Stimulated activated CD4-positive, alpha-beta T cell treated with anti-CD3 and anti-CD28 coated beads, Interleukin-1b, Interleukin-23, amount 100 ng/mL, for 48 hours (primary cell): ENCODE measurements at regions not wholly inside any gene's neighbourhood (a gene's known extent, or its start where the extent isn't known, plus 50 kb on each side); places are given as distances from the start of the nearest gene placed in this dataset.

Experiments
- DNase-seq: peaks from one replicate; pipeline ENCODE4 v3.0.0-alpha.2; 2020

DNA sequence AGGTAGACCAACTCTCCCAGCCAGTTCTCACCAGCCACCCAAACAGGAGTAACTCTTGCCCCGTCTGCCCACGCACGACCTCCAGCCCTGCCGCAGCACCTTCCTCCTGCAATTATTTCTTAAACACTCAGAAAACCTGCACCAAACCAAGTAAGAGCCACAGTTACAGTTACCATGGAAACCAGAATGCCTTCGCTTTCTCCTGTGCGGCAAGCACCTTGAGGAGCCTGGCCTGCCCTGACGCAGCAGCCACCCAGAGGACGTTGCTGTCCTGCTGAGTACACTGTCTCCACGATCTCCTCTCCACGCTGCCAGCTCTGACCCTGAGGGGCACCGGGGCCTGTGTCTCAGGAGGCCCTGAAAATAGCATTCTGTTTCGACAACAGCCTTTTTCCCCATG, 94.3 kb upstream of the SMIM21 start:
- no peak for DNase-seq

DNA sequence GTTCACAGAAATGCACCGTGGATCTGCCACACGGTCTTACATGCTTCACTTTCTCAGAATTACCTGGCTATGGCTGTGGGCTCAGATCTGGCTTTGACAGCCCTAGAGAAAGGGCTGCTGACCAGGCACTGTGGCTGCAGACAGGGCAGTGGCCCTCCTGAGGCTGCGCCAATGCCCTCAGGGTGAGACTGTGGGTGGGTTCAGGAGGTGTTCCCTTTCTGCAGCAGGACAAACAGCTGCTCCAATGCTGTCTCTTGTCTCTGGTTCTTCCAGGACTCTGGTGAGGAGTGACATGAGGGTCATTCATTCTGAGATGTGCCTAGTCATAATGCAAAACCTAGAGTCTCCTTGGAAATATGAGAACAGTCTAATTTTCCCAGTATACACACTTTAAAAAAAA, 90.5 kb upstream of the SMIM21 start:
- no peak for DNase-seq

DNA sequence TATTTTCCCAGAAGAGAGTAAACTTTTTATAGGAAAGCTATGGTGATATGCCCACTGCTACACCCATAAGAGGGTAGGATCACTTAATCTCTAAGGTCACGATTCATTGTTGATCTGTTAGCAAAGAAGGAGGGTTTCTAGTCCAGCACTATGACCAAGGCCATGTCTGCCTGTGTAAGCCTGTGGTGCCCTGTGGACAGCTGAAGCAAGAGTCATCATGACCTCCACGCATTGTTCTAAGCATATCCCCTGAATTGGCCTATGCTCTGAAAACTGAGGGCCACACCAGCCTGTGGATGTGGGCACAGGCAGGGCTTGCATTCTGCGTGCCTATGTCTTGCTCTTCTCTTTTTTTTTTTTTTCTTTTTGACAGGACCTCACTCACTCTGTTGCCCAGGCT, 89.8 kb upstream of the SMIM21 start:
- DNase-seq, result no peak

- DNase-seq, result no peak
Observed at GRCh38 chr18:75507636-75508035, 80.1 kb upstream of the SMIM21 start.

DNA sequence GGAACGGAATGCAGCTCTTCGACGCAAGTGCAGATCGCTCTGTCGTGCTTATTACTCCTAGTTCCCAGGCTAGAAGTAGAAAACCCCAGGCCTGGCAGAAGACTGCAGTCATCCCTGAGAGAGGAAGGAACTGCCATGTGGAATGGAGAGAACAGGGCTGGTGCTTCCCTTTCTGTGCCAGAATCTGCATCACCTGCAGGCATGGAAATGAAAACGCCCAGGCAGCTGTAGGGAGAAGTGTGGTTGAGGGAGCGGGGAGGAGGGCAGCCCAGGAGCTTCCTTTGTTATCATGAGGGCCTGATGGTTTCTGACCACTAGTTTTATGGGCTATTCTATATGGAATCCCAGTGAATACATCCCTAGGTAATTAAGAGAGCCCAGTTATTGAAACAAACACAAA, 79.4 kb upstream of the SMIM21 start:
- DNase-seq, result no peak

DNA sequence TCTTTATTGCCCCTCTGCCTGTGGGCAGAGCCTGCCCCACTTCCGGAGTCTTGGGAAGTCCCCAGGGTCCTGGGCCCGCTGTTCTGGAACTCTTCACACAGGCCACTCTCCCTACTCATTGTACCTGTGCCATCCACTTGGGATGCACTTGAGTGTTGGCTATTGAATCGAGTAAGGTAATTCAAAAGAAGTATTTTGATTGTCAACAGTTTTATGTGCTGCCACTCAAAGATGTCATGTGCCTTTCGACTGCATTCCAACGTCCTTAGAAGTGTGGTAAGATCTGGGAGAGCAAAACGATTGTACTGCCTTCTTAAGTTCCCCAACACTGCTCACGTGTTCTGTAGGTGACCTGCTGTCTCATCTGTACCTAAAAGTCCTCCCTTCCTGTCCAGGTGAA, 77.0 kb upstream of the SMIM21 start:
- no peak for DNase-seq

DNA sequence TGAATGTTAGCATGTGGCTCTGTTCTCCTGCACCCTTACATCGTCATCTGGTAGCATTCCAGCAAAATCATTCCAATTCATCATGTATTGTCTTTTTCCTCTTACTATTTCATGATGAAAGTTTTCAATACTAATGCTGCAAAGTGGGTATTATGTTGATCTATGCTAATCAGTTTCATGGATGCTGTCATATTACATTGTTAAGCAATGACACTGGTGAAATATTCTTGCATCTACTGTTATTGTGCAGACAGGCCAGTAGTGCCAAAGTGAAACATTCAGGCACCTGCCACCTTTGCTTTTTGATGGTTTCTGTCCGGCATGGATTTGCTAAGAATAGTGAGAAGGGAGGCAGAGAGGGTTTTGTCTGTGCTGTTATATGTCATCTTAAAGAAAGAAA, 76.1 kb upstream of the SMIM21 start:
- DNase-seq, result no peak

DNA sequence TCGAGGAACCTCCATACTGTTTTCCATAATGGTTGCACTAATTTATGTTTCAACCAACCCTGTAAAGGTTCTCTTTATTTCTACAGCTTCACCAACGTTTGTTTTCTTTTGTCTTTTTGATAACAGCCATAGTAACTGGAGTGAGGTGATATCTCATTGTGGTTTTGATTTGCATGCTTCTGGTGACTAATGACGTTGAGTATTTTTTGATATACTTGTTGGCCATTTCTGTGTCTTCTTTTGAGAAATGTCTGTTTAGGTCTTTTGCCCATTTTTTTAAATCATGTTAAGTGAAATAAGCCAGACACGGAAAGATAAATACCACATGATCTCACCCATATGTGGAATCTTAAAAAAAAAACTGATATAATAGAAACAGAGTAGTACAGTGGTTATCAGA, 74.8 kb upstream of the SMIM21 start:
- DNase-seq, result no peak

GRCh38 chr18:75500545-75500944, 73.0 kb upstream of the SMIM21 start:
- DNase-seq, result no peak

DNA sequence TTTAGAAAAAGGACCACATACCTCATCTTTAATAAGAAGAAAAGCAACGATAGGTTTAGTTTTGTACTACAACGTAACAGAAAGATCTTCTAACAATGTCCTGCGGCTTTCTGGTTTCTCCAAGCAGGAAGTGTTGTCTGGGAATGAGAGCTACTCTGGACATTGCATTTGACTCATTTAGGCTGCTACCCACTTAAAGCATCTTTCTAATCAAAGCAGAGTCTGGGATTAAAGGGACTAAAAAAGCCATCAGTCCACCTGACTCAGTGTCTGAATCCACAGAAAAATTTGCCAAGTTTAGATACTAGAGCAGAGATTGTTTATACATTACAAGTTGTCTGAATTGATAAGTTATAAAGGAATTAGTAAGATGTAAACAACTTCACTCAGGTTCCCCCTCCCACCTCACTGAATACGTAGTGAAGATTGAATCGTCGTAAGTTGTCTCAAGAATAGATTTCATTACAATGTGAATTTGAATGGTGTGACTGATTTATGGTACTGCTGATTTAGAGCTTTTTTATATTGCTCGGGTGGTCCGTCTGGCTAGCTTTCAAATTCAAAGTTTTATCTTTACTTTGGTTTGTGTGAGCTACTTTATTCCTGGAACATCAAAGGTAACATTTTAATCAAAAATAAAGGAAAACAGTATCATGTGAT, 70.2 kb upstream of the SMIM21 start:
- no peak for DNase-seq

DNA sequence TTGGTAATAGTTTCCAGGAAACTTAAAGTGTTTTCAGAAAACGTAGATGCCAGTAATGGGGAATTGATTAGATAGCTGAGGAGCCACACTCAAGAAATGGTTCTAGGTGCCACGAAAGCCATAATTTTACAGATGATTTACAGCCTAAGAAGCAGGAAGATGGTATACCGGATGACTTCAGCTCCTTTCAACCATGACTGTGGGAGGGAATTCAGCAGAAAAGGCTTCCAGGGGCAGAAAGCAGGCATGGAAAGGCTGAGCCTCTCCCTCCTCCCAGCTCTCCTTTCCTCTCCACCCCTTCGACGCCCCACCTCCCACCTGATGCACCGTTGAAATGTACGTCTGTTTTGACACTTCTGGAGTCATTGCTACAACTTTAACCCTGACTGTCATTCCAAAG, 68.6 kb upstream of the SMIM21 start:
- no peak for DNase-seq

DNA sequence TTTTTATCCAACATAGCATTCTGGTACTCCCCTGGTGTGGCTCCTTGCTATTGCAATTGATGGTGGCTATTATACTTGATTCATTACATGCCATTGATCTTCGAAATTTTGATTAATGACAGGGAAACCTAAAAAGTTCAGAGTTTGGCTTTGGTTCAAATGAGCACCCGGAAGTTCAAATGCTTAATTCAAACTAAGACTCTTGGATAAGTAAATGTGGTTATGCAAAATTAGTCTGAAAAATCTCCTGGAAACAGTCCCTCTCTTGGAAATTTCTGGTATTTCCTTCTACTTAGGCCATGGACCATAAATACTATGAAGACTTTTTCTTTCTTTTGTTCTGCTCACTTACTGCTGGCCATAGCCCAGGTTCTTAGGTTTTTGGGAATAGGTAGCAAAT, 65.3 kb upstream of the SMIM21 start:
- no peak for DNase-seq

GRCh38 chr18:75491361-75491760, 63.9 kb upstream of the SMIM21 start:
- DNase-seq, result no peak

DNA sequence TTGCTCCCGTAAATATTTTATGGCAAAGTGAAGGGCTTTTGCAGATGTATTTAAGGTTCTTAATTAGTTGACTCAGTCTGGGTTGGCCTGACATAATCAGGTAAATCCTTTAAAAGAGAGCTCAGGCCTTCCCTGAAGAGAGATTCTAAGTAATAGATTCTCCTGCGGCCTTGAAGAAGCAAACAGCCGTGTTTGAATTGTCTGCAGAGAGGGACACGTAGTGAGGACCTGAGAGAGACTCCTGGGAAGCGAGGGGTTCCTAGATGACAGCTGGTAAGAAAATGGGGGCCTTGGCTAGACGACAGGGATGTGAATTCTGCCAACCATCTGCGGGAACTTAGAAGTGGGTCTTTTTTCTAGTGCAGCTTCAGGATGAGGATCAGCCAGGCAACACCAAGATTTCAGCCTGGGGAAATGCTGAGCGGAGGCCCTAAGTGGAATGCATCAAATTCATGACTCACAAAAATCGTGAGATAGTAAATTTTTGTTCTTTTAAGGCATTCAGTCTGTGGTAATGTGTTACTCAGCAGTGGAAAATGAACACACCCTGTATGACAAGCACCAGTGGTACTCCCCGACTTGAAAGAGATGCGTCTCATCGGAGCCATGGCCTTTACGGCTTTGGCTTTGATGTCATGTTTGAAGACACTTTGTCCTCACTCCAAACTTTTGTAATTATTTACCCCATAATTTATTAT, 62.1 kb upstream of the SMIM21 start:
- DNase-seq, result no peak

DNA sequence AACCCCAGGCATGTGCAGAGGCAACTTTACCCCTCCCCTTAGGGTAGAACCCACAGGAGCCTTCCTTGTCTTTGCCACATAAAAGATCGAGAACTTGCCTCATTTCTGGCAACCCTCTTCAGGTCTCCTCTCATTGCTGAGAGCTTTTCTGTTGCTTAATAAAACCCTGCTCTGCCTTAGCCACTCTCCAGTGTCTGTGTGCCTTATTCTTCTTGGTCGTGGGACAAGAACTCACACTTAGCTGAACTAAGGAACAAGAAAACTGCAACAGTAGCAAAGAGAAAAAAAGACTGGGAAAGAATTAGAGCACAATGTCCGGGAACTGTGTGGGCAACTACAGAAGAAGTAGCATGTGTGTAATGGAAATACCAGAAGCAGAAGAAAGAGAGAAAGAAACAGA, 56.2 kb upstream of the SMIM21 start:
- no peak for DNase-seq

- DNase-seq, result no peak
Observed at GRCh38 chr18:75482880-75483279, 55.4 kb upstream of the SMIM21 start.

- DNase-seq, result no peak
Observed at GRCh38 chr18:75480487-75480886, 53.0 kb upstream of the SMIM21 start.

DNA sequence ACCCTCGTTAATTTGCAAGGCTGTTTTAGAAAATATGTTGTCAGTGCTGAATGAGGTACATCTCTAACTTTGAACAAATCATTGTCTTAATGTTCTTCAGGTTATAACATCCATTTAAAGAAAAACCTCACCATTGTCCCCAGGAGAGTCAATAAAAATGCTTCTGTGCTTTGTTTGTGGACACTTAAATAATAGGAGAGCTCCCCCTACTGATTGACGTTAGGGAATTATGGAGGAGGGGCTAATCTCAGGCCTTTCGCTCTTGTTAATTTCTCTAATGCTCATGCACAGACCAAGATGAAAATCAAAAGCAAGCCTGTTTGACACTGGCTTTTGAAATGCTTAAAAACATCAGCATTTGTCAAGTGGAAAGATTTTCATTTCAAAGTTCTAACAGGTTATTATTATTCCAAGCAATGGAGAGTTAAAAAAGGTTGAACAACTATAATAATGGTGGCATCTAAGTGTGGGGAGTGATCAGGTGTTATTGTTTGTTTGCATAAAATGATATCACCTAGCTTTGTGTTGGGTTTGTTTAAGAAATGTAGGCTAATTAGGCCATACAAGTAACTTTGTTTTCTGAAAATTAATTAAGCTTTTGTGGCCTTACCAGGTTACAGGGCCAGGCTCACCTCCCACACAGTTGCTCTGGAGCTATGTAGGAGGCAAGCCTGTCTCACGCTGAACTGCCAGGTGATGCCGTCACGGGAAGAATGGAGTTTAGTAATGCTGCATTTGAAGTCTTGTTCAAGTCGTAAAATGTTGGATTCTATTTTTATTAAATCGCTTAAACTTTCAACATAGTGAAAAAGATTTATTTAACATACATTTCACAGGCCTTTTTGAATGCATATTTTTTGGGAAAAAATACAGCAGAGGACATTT, 51.7 kb upstream of the SMIM21 start:
- DNase-seq, result no peak

GRCh38 chr18:75477900-75478299, 50.4 kb upstream of the SMIM21 start:
- no peak for DNase-seq
